WTC11 (cell line): ENCODE measurements at regions not wholly inside any gene's neighbourhood (a gene's known extent, or its start where the extent isn't known, plus 50 kb on each side); places are given as distances from the start of the nearest gene placed in this dataset.

Experiments
- ATAC-seq: fragments of 200-7000 bp; cut with Tn5 transposase; 2 replicates; pipeline ENCODE4 v1.10.0; 2021; ENCODE audit warnings: mild to moderate bottlenecking, moderate library complexity
- CTCF ChIA-PET: fragments of 300-600 bp; sonication (Branson Sonifier 250); formaldehyde crosslinking; loops from one replicate; lab custom pipeline; 2021; ENCODE audit warnings: antibody characterized with exemption; lab: Charles Lee
- POLR2A ChIA-PET: fragments of 350-600 bp; sonication (Branson Sonifier 250); formaldehyde crosslinking; loops from one replicate; lab custom pipeline; 2021; ENCODE audit warnings: antibody characterized with exemption; lab: Charles Lee
- DNase-seq: peaks from one replicate; pipeline ENCODE4 v3.0.0; 2021; ENCODE audit warnings: low spot score
- H3K27ac Mint-ChIP-seq: 2 replicates; pipeline ENCODE4 v1.8.0; 2021; ENCODE audit warnings: mixed read lengths
- H3K27me3 Mint-ChIP-seq: 2 replicates; pipeline ENCODE4 v1.8.0; 2021; ENCODE audit warnings: low read depth, mild to moderate bottlenecking, moderate library complexity, mixed read lengths
- H3K36me3 Mint-ChIP-seq: 2 replicates; pipeline ENCODE4 v1.8.0; 2021; ENCODE audit warnings: mixed read lengths
- H3K4me1 Mint-ChIP-seq: 2 replicates; pipeline ENCODE4 v1.8.0; 2022; ENCODE audit warnings: mixed read lengths
- H3K4me3 Mint-ChIP-seq: 2 replicates; pipeline ENCODE4 v1.8.0; 2021; ENCODE audit warnings: mild to moderate bottlenecking, moderate library complexity, mixed read lengths
- H3K9me3 Mint-ChIP-seq: 2 replicates; pipeline ENCODE4 v1.8.0; 2021; ENCODE audit warnings: mixed read lengths
- ARID4B ChIP-seq: sonication (generic); formaldehyde crosslinking; IDR thresholded peaks from 2 replicates; pipeline ENCODE4 v1.8.0; 2023; ENCODE audit warnings: missing genetic modification reagents, mild to moderate bottlenecking, borderline replicate concordance
- CBFB ChIP-seq: sonication (generic); formaldehyde crosslinking; IDR thresholded peaks from 2 replicates; pipeline ENCODE4 v1.8.1; 2022; ENCODE audit warnings: mild to moderate bottlenecking, low read depth, missing genetic modification reagents
- E2F5 ChIP-seq: sonication (generic); formaldehyde crosslinking; IDR thresholded peaks from 2 replicates; pipeline ENCODE4 v1.8.1; 2022; ENCODE audit warnings: mild to moderate bottlenecking, moderate library complexity, missing genetic modification reagents
- EMX1 ChIP-seq: fragments of 250-450 bp; sonication (Bioruptor Pico); IDR thresholded peaks from 2 replicates; pipeline ENCODE4 v1.8.0; 2021; ENCODE audit warnings: mild to moderate bottlenecking
- HMGA2 ChIP-seq: fragments of 250-450 bp; sonication (Bioruptor Pico); IDR thresholded peaks from 2 replicates; pipeline ENCODE4 v1.4.0; 2021; ENCODE audit warnings: mild to moderate bottlenecking, moderate library complexity
- MXD4 ChIP-seq: fragments of 250-450 bp; sonication (Bioruptor Pico); IDR thresholded peaks from 2 replicates; pipeline ENCODE4 v1.8.0; 2021; ENCODE audit warnings: mild to moderate bottlenecking, moderate library complexity, borderline replicate concordance
- NR1H2 ChIP-seq: sonication (generic); formaldehyde crosslinking; IDR thresholded peaks from 2 replicates; pipeline ENCODE4 v1.9.0; 2021; ENCODE audit warnings: mild to moderate bottlenecking, moderate library complexity, missing genetic modification reagents
- OVOL2 ChIP-seq: fragments of 250-450 bp; sonication (Bioruptor Pico); IDR thresholded peaks from 2 replicates; pipeline ENCODE4 v1.9.0; 2021; ENCODE audit warnings: mild to moderate bottlenecking, borderline replicate concordance
- PRDM15 ChIP-seq: sonication (generic); formaldehyde crosslinking; IDR thresholded peaks from 2 replicates; pipeline ENCODE4 v1.8.0; 2022; ENCODE audit warnings: missing genetic modification reagents
- RELA ChIP-seq: sonication (generic); formaldehyde crosslinking; IDR thresholded peaks from 2 replicates; pipeline ENCODE4 v1.8.1; 2022; ENCODE audit warnings: missing genetic modification reagents, mild to moderate bottlenecking, borderline replicate concordance
- SOX15 ChIP-seq: fragments of 250-450 bp; sonication (Bioruptor Pico); IDR thresholded peaks from 2 replicates; pipeline ENCODE4 v1.9.0; 2021; ENCODE audit warnings: mild to moderate bottlenecking
- STAT6 ChIP-seq: sonication (generic); formaldehyde crosslinking; conservative IDR thresholded peaks from 2 replicates; pipeline ENCODE4 v1.8.1; 2023; ENCODE audit warnings: mild to moderate bottlenecking, low read depth, missing genetic modification reagents, moderate library complexity
- USF1 ChIP-seq: sonication (generic); formaldehyde crosslinking; IDR thresholded peaks from 2 replicates; pipeline ENCODE4 v1.8.0; 2022; ENCODE audit warnings: mild to moderate bottlenecking, missing genetic modification reagents
- ZNF263 ChIP-seq: sonication (generic); formaldehyde crosslinking; IDR thresholded peaks from 2 replicates; pipeline ENCODE4 v1.8.1; 2022; ENCODE audit warnings: low read depth, mild to moderate bottlenecking, moderate library complexity, missing genetic modification reagents
- ZNF396 ChIP-seq: fragments of 250-450 bp; sonication (Bioruptor Pico); IDR thresholded peaks from 2 replicates; pipeline ENCODE4 v1.8.0; 2021; ENCODE audit warnings: mild to moderate bottlenecking, moderate library complexity, borderline replicate concordance
- ZSCAN18 ChIP-seq: fragments of 250-450 bp; sonication (Bioruptor Pico); IDR thresholded peaks from 2 replicates; pipeline ENCODE4 v2.1.2; 2022; ENCODE audit warnings: mild to moderate bottlenecking, moderate library complexity

- H3K36me3 Mint-ChIP-seq: no peaks in the 10 kb centered on the region
- no peaks in the 10 kb centered on the region for H3K27me3 Mint-ChIP-seq
- ChIA-PET CTCF (no interaction called here), POLR2A (no interaction called here)
- H3K9me3 Mint-ChIP-seq: no peaks in the 10 kb centered on the region
- no peak overlapping the region for H3K4me3 Mint-ChIP-seq
- TF ChIP-seq ARID4B (CRISPR knock-in tag): no peak
- no peak for TF ChIP-seq PRDM15 (CRISPR knock-in tag)
- no peak for TF ChIP-seq HMGA2
- no peak for TF ChIP-seq RELA (CRISPR knock-in tag)
- no peak for TF ChIP-seq ZSCAN18 (CRISPR knock-in tag)
- no peak for TF ChIP-seq CBFB (CRISPR knock-in tag)
- no peak for TF ChIP-seq USF1 (CRISPR knock-in tag)
- TF ChIP-seq MXD4: no peak
- TF ChIP-seq SOX15: no peak
- TF ChIP-seq ZNF263 (CRISPR knock-in tag): no peak
- TF ChIP-seq E2F5 (CRISPR knock-in tag): no peak
- no peak for TF ChIP-seq NR1H2 (CRISPR knock-in tag)
- DNase-seq: no peak
- no peaks in the 10 kb centered on the region for H3K4me1 Mint-ChIP-seq
- ATAC-seq: no peak
- no peak overlapping the region for H3K27ac Mint-ChIP-seq
Observed at GRCh38 chr5:58041884-58042283, 418.0 kb downstream of the PLK2 start.

GRCh38 chr5:58040846-58041245 is 419.0 kb downstream of the PLK2 start:
- Mint-ChIP-seq H3K4me3 (no peak overlapping the region), H3K9me3 (no peaks in the 10 kb centered on the region), H3K36me3 (no peaks in the 10 kb centered on the region)
- TF ChIP-seq ZNF396 (CRISPR knock-in tag) (no peak), STAT6 (CRISPR knock-in tag) (no peak), EMX1 (CRISPR knock-in tag) (no peak), OVOL2 (CRISPR knock-in tag) (no peak)
- TF ChIP-seq, all 79 proteins: peak for 0
- H3K4me1 Mint-ChIP-seq: no peaks in the 10 kb centered on the region
- ATAC-seq: no peak
- no peak overlapping the region for H3K27ac Mint-ChIP-seq
- H3K27me3 Mint-ChIP-seq: no peaks in the 10 kb centered on the region
- CTCF ChIA-PET: no interaction called here
- POLR2A ChIA-PET: no interaction called here
- no peak for DNase-seq
